A549 (cell line): ENCODE measurements at regions not wholly inside any gene's neighbourhood (a gene's known extent, or its start where the extent isn't known, plus 50 kb on each side); places are given as distances from the start of the nearest gene placed in this dataset.

ENCODE experiments used
- ATAC-seq, 2 experiments: fragments of 200-7000 bp in 1 of 2; fragments of >200 bp in 1 of 2; cut with Nextera tagmentation in 1 of 2; cut with Tn5 transposase in 1 of 2; 3 replicates each; pipeline versions ENCODE4 v1.8.0 to v1.9.1; 2018 to 2020; ENCODE audit warnings: mild to moderate bottlenecking in 1 of 2, moderate library complexity in 1 of 2
- CTCF ChIA-PET: fragments of 300-600 bp; sonication (Branson Sonifier 250); formaldehyde crosslinking; extraction: SDS; loops from one replicate; lab custom pipeline; 2021; ENCODE audit warnings: antibody characterized with exemption, inconsistent platforms; lab: Yijun Ruan, JAX
- POLR2A ChIA-PET: fragments of 350-600 bp; formaldehyde crosslinking; extraction: SDS; loops from one replicate; lab custom pipeline; 2021; ENCODE audit warnings: antibody characterized with exemption, inconsistent platforms; lab: Yijun Ruan, JAX
- DNase-seq, 2 experiments: peaks; one replicate each; pipeline versions ENCODE4 v3.0.0 to v3.0.0-alpha.2; 2011 to 2016; ENCODE audit warnings: low read depth in 1 of 2, low spot score in 1 of 2
- FAIRE-seq: peaks from 2 replicates; lab custom pipeline; 2011; peaks lifted over from hg19 to GRCh38; lab: Jason Lieb, UNC
- H3K27ac ChIP-seq, 2 experiments: fragments of >200 bp; sonication (Bioruptor Twin); formaldehyde crosslinking; 3 replicates each; pipeline ENCODE4 v1.5.1; 2016 to 2017
- H3K4me1 ChIP-seq: fragments of >200 bp; sonication (Bioruptor Twin); formaldehyde crosslinking; 3 replicates; pipeline ENCODE4 v1.6.1; 2016
- H3K4me2 ChIP-seq: fragments of >200 bp; sonication (Bioruptor Twin); formaldehyde crosslinking; 3 replicates; pipeline ENCODE4 v1.6.1; 2016
- H3K4me3 ChIP-seq: fragments of >200 bp; sonication (Bioruptor Twin); formaldehyde crosslinking; 3 replicates; pipeline ENCODE4 v1.5.1; 2016
- H3K9me3 ChIP-seq: fragments of >200 bp; sonication (Bioruptor Twin); formaldehyde crosslinking; 3 replicates; pipeline ENCODE4 v1.6.1; 2016
- ATOH8 ChIP-seq: fragments of 250-450 bp; sonication (Bioruptor Pico); IDR thresholded peaks from 2 replicates; pipeline ENCODE4 v1.5.0; 2020; ENCODE audit warnings: low read depth, mild to moderate bottlenecking, moderate library complexity
- BCL3 ChIP-seq: fragments of >200 bp; sonication (Bioruptor Twin); formaldehyde crosslinking; IDR thresholded peaks from 3 replicates; pipeline ENCODE4 v1.6.1; 2016
- CHD2 ChIP-seq: fragments of 150-350 bp; IDR thresholded peaks from 2 replicates; pipeline ENCODE4 v1.6.1; 2014; ENCODE audit warnings: low read length; ENCODE audit not compliant: partially characterized antibody
- CTCF ChIP-seq: fragments of >200 bp; sonication (Bioruptor Twin); formaldehyde crosslinking; IDR thresholded peaks from 3 replicates; pipeline ENCODE4 v1.5.1; 2016
- E2F6 ChIP-seq: IDR thresholded peaks from 2 replicates; pipeline ENCODE4 v1.6.1; 2012; ENCODE audit warnings: low read depth, borderline replicate concordance
- EHF ChIP-seq: fragments of 250-450 bp; sonication (Bioruptor Pico); IDR thresholded peaks from 2 replicates; pipeline ENCODE4 v1.5.0; 2020; ENCODE audit warnings: mild to moderate bottlenecking
- FOSL2 ChIP-seq, 2 experiments: fragments of 450-650 bp in 1 of 2; fragments of >200 bp in 1 of 2; sonication (Bioruptor Twin) in 1 of 2; formaldehyde crosslinking; IDR thresholded peaks; 2 replicates each; pipeline versions ENCODE4 v1.5.0 to v1.6.1; 2016 to 2020; ENCODE audit warnings: mild to moderate bottlenecking in 1 of 2, moderate library complexity in 1 of 2
- HDAC2 ChIP-seq: fragments of 200-600 bp; sonication (generic); IDR thresholded peaks from 2 replicates; pipeline ENCODE4 v1.6.1; 2016
- HES2 ChIP-seq: fragments of >200 bp; sonication (Bioruptor Twin); formaldehyde crosslinking; IDR thresholded peaks from 2 replicates; pipeline ENCODE4 v1.6.1; 2016
- HEYL ChIP-seq: fragments of 250-450 bp; sonication (Bioruptor Pico); IDR thresholded peaks from 2 replicates; pipeline ENCODE4 v1.8.0; 2021; ENCODE audit warnings: mild to moderate bottlenecking, moderate library complexity
- HOXA7 ChIP-seq: fragments of 250-450 bp; sonication (Bioruptor Pico); IDR thresholded peaks from 2 replicates; pipeline ENCODE4 v1.5.0; 2020; ENCODE audit warnings: mild to moderate bottlenecking, moderate library complexity
- MAX ChIP-seq: IDR thresholded peaks from 2 replicates; pipeline ENCODE4 v1.6.1; 2012
- NR3C1 ChIP-seq: fragments of >200 bp; sonication (Bioruptor Twin); formaldehyde crosslinking; IDR thresholded peaks from 3 replicates; pipeline ENCODE4 v1.6.1; 2017
- RAD21 ChIP-seq, 2 experiments: fragments of >200 bp in 1 of 2; sonication (Bioruptor Twin) in 1 of 2; formaldehyde crosslinking in 1 of 2; IDR thresholded peaks in 1 of 2; conservative IDR thresholded peaks in 1 of 2; 2 replicates in 1 of 2; 3 replicates in 1 of 2; pipeline ENCODE4 v1.6.1; 2012 to 2018; ENCODE audit warnings: inconsistent platforms in 1 of 2
- RARB ChIP-seq: fragments of 250-450 bp; sonication (Bioruptor Pico); IDR thresholded peaks from 2 replicates; pipeline ENCODE4 v1.8.0; 2021; ENCODE audit warnings: mild to moderate bottlenecking, moderate library complexity
- REST ChIP-seq: fragments of 200-600 bp; sonication (generic); IDR thresholded peaks from 2 replicates; pipeline ENCODE4 v1.6.1; 2016; ENCODE audit warnings: antibody characterized with exemption, mild to moderate bottlenecking, moderate library complexity
- SREBF2 ChIP-seq: fragments of 450-650 bp; IDR thresholded peaks from 2 replicates; pipeline ENCODE4 v1.6.1; 2014; ENCODE audit warnings: mild to moderate bottlenecking, moderate library complexity
- USF2 ChIP-seq: fragments of 450-650 bp; IDR thresholded peaks from 2 replicates; pipeline ENCODE4 v1.6.1; 2014; ENCODE audit warnings: antibody characterized with exemption
- WGBS: methylation state at CpG from one replicate; pipeline ENCODE4 v1.1.6; 2017; ENCODE audit errors: missing lambda C conversion rate; 5-methylcytosine and 5-hydroxymethylcytosine counted together

- TF ChIP-seq USF2 (no peak), HOXA7 (CRISPR knock-in tag) (no peak), HES2 (no peak)
Measured at GRCh38 chr1:209277662-209278061, 305.9 kb upstream of the CAMK1G start (continued).

- DNase-seq, result no peak
- Histone ChIP-seq H3K9me3 (no peaks in the 10 kb centered on the region), H3K4me3 (no peak overlapping the region), H3K27ac (no peak overlapping the region), H3K4me2 (no peak overlapping the region), H3K4me1 (no peaks in the 10 kb centered on the region)
- ATAC-seq, result no peak
- ChIA-PET POLR2A (no interaction called here), CTCF (no interaction called here)
- 13% methylated on average over 1 of the region's 1 CpG for WGBS
- FAIRE-seq, result no peak
- TF ChIP-seq SREBF2 (no peak), HEYL (CRISPR knock-in tag) (no peak), CHD2 (no peak), EHF (CRISPR knock-in tag) (no peak), HES2 (no peak), RAD21 (conservative IDR thresholded peaks at IDR 0.05 in 1 of 2, IDR thresholded peaks at IDR 0.05 in 1 of 2) (no peak), HDAC2 (no peak), RARB (CRISPR knock-in tag) (no peak), NR3C1 (no peak), REST (no peak), CTCF (no peak), BCL3 (no peak), MAX (no peak), E2F6 (no peak), ATOH8 (no peak), FOSL2 (IDR thresholded peaks at IDR 0.05) (no peak), FOSL2 (CRISPR knock-in tag; IDR thresholded peaks at IDR 0.05) (no peak)
- TF ChIP-seq, all 56 proteins: peak for 0
Measured at GRCh38 chr1:209291715-209292114, 291.8 kb upstream of the CAMK1G start.
